ENCODE measurements at regions not wholly inside any gene's neighbourhood (a gene's known extent, or its start where the extent isn't known, plus 50 kb on each side); places are given as distances from the start of the nearest gene placed in this dataset.

- DNase-seq (ENCODE audit: low read depth), result no peak
Observed at GRCh38 chr9:121599872-121600585, 51.4 kb upstream of the DAB2IP start.

DNA sequence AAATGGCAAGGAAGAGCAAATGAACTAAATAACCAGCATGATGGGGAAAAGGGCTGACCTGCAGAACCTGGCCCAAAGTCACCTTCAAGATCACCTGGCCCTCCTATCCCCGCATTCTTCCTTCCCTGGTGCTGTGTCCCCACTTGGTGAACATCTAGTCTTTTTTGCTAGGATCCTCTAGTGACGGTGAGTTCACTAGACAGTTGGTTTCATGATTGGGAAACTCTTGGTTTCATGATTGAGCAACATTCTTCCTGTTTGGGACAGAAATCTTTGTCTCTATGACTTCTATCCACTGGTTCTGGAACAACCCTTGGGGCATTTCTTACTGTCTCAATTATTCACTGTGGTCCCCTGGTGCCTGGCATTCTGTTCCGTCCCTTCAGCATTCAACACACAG, 50.2 kb upstream of the DAB2IP start:
- DNase-seq (ENCODE audit: low read depth), result no peak

All from forelimb muscle (tissue), 1 donor.